Stomach (tissue), 8 donors: ENCODE measurements at regions not wholly inside any gene's neighbourhood (a gene's known extent, or its start where the extent isn't known, plus 50 kb on each side); places are given as distances from the start of the nearest gene placed in this dataset.
"Not testable (repeated sequence)": the region's sequence is repeated elsewhere in the genome, so short reads cannot be mapped to it uniquely, and the experiment has no call there.

ENCODE experiments used
- DNase-seq, 2 donors: peaks; one replicate each; pipeline versions ENCODE4 v3.0.0 to v3.0.0-alpha.2; 2013 to 2019
- H3K27ac ChIP-seq, 5 donors: fragments of 200-600 bp in 4 of 5; sonication (generic) in 4 of 5; one replicate each; pipeline ENCODE4 v1.5.1; 2013 to 2019; ENCODE audit warnings: mild to moderate bottlenecking in 1 of 5, moderate library complexity in 1 of 5
- H3K27me3 ChIP-seq, 3 donors: fragments of 200-600 bp; sonication (generic); one replicate each; pipeline ENCODE4 v1.5.1; 2017 to 2019; ENCODE audit warnings: mixed run types in 1 of 3
- H3K36me3 ChIP-seq, 4 donors: fragments of 200-600 bp; sonication (generic); 1 replicate in 3 of 4; 2 replicates in 1 of 4; pipeline ENCODE4 v1.5.1; 2016 to 2019
- H3K4me1 ChIP-seq, 4 donors: fragments of 200-600 bp; sonication (generic); one replicate each; pipeline ENCODE4 v1.5.1; 2016 to 2019
- H3K4me3 ChIP-seq, 4 donors: fragments of 200-600 bp; sonication (generic) in 3 of 4; one replicate each; pipeline ENCODE4 v1.5.1; 2016 to 2019; ENCODE audit warnings: mild to moderate bottlenecking in 1 of 4
- H3K9me3 ChIP-seq, 4 donors: fragments of 200-600 bp; sonication (generic); one replicate each; pipeline ENCODE4 v1.5.1; 2016 to 2019
- WGBS, 5 donors: extraction: QIAGEN DNeasy Blood & Tissue Kit in 3 of 5; methylation state at CpG; one replicate each; pipeline versions ENCODE4 v1.1.5 to v1.1.7; 2013 to 2018; 5-methylcytosine and 5-hydroxymethylcytosine counted together
- intact Hi-C: fragments of 100-400 bp; cut with DNase I; formaldehyde crosslinking; loops from one replicate; pipeline ENCODE4 v1.15.1; 2023; ENCODE audit warnings: low total_unique reads
- donor health status: healthy with polysubstance abuse.
- donor health status: Bipolar disorder and iron deficiency.
- donor health status: healthy.

- H3K36me3 ChIP-seq, H3K27ac ChIP-seq, H3K27me3 ChIP-seq, intact Hi-C loops, H3K4me3 ChIP-seq, H3K4me1 ChIP-seq, DNase-seq: not testable (repeated sequence)
- peaks cover 0 to 14% (median 9%) of the 10 kb centered on the region in 4 donors for H3K9me3 ChIP-seq
- 78 to 100% (median 86%) methylated on average over 1 to 6 of the region's 7 CpGs for WGBS, 5 donors
These were observed 130.2 kb downstream of the ZNF267 start for GRCh38 chr16:32003819-32004218.

- H3K36me3 ChIP-seq, H3K4me3 ChIP-seq, H3K9me3 ChIP-seq, H3K27me3 ChIP-seq, DNase-seq, intact Hi-C loops, H3K27ac ChIP-seq, H3K4me1 ChIP-seq: not testable (repeated sequence)
- 72 to 100% (median 77%) methylated on average over 2 to 9 of the region's 10 CpGs for WGBS, 5 donors
These were observed 165.3 kb downstream of the ZNF267 start for GRCh38 chr16:32038783-32039496.

GRCh38 chr16:32039919-32040318 lies 166.3 kb downstream of the ZNF267 start:
- H3K4me3 ChIP-seq, intact Hi-C loops, H3K4me1 ChIP-seq, DNase-seq, H3K27me3 ChIP-seq, H3K27ac ChIP-seq, H3K9me3 ChIP-seq, H3K36me3 ChIP-seq: not testable (repeated sequence)
- WGBS, 5 donors: no CpG with 5 or more reads among the region's 10 CpGs

- H3K27ac ChIP-seq, H3K9me3 ChIP-seq, intact Hi-C loops, DNase-seq, H3K27me3 ChIP-seq, H3K4me1 ChIP-seq, H3K36me3 ChIP-seq, H3K4me3 ChIP-seq: not testable (repeated sequence)
- WGBS, 5 donors: 28 to 40% (median 31%) methylated on average over 8 to 13 of the region's 13 CpGs
These were observed 187.0 kb upstream of the TP53TG3D start for GRCh38 chr16:32066016-32066651.

- no CpG with 5 or more reads among the region's 3 CpGs for WGBS, 5 donors
- intact Hi-C loops, H3K9me3 ChIP-seq, H3K4me3 ChIP-seq, H3K36me3 ChIP-seq, DNase-seq, H3K4me1 ChIP-seq, H3K27me3 ChIP-seq, H3K27ac ChIP-seq: not testable (repeated sequence)
These were observed 181.5 kb upstream of the TP53TG3D start for GRCh38 chr16:32071586-32071985.

- intact Hi-C loops, H3K4me3 ChIP-seq, H3K27ac ChIP-seq, H3K36me3 ChIP-seq, H3K4me1 ChIP-seq, DNase-seq: not testable (repeated sequence)
- Histone ChIP-seq H3K27me3 (peaks cover 0 to 27% (median 4%) of the 10 kb centered on the region in 3 donors), H3K9me3 (peaks cover 0 to 12% (median 2%) of the 10 kb centered on the region in 4 donors)
- 40 to 48% (median 42%) methylated on average over 4 to 13 of the region's 15 CpGs; no CpG with 5 or more reads in 1 of the 5 donors for WGBS, 5 donors
These were observed 169.2 kb upstream of the TP53TG3D start for GRCh38 chr16:32083891-32084290.

GRCh38 chr16:32084656-32085401 lies 168.3 kb upstream of the TP53TG3D start:
- H3K27me3 ChIP-seq: peaks cover 0 to 27% (median 4%) of the 10 kb centered on the region in 3 donors
- WGBS, 5 donors: 9 to 31% (median 16%) methylated on average over 31 to 72 of the region's 86 CpGs
- peak overlapping the region in 2 of 4 donors; percentile 16 to 28 for H3K4me3 ChIP-seq
- DNase-seq, H3K27ac ChIP-seq, H3K36me3 ChIP-seq, intact Hi-C loops, H3K4me1 ChIP-seq: not testable (repeated sequence)
- peaks cover 0 to 12% (median 2%) of the 10 kb centered on the region in 4 donors for H3K9me3 ChIP-seq

GRCh38 chr16:32085438-32086141 lies 167.5 kb upstream of the TP53TG3D start:
- DNase-seq: peak in 1 of 2 donors; percentile 1
- peaks cover 0 to 27% (median 4%) of the 10 kb centered on the region in 3 donors for H3K27me3 ChIP-seq
- 6 to 31% (median 19%) methylated on average over 45 to 60 of the region's 65 CpGs for WGBS, 5 donors
- H3K27ac ChIP-seq, intact Hi-C loops, H3K36me3 ChIP-seq, H3K4me1 ChIP-seq: not testable (repeated sequence)
- H3K4me3 ChIP-seq: peak overlapping the region in 2 of 4 donors; percentile 16 to 28
- H3K9me3 ChIP-seq: peaks cover 0 to 12% (median 2%) of the 10 kb centered on the region in 4 donors

GRCh38 chr16:32115562-32115961 lies 137.5 kb upstream of the TP53TG3D start:
- H3K36me3 ChIP-seq, H3K4me1 ChIP-seq, H3K27ac ChIP-seq, H3K9me3 ChIP-seq, DNase-seq, intact Hi-C loops: not testable (repeated sequence)
- Histone ChIP-seq H3K4me3 (peak overlapping the region; percentile 45 to 50 (median 48)), H3K27me3 (peaks cover 0 to 18% (median 17%) of the 10 kb centered on the region in 3 donors)
- WGBS, 5 donors: 8 to 30% (median 13%) methylated on average over 32 to 45 of the region's 45 CpGs
